GM12872 (cell line): ENCODE measurements at regions not wholly inside any gene's neighbourhood (a gene's known extent, or its start where the extent isn't known, plus 50 kb on each side); places are given as distances from the start of the nearest gene placed in this dataset.

Source experiments
- TF ChIP-seq, protein P1 (sequence below): IDR thresholded peaks from 3 replicates; pipeline ENCODE4 v1.5.1; 2011; ENCODE audit warnings: low read depth, mild to moderate bottlenecking, low read length, moderate library complexity; ENCODE audit not compliant: insufficient read depth

- TF ChIP-seq, protein P1, sequence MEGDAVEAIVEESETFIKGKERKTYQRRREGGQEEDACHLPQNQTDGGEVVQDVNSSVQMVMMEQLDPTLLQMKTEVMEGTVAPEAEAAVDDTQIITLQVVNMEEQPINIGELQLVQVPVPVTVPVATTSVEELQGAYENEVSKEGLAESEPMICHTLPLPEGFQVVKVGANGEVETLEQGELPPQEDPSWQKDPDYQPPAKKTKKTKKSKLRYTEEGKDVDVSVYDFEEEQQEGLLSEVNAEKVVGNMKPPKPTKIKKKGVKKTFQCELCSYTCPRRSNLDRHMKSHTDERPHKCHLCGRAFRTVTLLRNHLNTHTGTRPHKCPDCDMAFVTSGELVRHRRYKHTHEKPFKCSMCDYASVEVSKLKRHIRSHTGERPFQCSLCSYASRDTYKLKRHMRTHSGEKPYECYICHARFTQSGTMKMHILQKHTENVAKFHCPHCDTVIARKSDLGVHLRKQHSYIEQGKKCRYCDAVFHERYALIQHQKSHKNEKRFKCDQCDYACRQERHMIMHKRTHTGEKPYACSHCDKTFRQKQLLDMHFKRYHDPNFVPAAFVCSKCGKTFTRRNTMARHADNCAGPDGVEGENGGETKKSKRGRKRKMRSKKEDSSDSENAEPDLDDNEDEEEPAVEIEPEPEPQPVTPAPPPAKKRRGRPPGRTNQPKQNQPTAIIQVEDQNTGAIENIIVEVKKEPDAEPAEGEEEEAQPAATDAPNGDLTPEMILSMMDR: no peak
Measured at GRCh38 chr4:151950993-151951670, 190.3 kb upstream of the GATB start.

- TF ChIP-seq, protein P1: no peak
Measured at GRCh38 chr4:151948351-151949016, 187.7 kb upstream of the GATB start.

DNA sequence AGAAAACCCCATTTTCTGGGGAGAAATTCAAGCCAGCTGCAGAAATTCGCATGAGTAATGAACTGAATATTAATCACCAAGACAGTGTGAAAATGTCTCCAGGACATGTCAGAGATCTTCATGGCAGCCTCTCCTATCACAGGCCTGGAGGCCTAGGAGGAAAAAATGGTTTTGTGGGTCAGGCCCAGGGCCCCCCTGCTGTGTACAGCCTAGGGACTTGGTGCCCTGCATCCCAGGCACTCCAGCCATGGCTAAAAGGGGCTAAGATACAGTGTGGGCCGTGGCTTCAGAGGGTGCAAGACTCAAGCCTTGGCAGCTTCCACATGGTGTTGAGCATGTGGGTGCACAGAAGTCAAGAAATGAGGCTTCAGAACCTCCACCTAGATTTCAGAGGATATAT is 185.9 kb upstream of the GATB start:
- TF ChIP-seq, protein P1: no peak

DNA sequence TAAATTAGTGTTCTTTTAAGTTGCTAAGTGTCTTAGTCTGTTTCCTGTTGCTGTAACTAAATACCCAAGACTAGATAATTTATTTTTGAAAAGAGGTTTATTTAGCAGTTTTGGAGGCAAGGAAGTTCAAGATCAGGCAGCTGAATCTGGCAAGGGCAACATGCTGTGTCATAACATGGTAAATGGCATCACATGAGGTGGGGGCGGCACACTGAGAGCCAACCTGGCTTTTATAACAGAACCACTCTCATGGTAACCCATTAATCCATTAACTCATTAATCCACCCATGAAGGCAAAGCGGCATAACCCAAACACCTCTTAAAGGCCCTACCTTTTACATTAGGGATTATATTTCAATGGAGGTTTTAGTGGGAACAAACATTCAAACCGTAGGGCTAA is 182.2 kb upstream of the GATB start:
- TF ChIP-seq, protein P1: no peak

GRCh38 chr4:151940926-151941617 is 180.3 kb upstream of the GATB start:
- TF ChIP-seq, protein P1: no peak

DNA sequence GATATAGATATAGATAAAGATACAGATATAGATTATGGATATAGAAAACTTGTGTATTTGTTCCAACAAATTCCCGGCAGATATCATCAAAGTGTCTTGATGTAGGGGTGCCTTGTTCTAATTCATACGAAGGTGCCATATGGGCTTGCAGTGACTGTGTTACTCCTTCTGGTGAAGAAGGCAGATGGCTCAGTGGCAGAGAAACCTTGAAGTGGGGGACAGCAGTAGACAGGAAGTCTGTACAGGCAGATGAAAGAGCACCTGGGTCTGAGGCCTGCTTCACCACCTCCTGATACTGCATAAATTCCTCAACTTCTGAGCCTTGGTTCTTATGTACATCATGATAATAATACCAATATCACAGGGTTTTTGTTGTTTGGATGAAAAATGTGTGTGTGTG is 179.5 kb upstream of the GATB start:
- TF ChIP-seq, protein P1: no peak

DNA sequence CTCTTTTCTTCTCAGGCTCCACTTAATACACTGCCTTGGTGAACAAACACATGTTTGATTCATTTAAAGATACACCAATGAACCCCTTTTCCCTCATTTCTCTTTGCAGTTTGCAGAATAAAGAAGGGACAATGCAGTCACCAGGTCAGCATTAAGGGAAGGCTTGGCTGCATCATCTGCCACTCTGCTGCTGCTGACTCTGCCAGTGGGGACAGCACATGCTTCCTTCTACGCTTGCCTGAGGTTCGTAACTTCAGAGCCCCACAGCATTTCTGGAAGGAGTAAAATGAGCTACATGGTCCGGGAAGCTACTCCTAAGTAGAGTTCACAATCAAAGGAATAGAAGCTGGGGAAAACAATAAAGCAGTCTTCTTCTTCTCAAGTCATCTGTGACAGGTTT is 178.9 kb upstream of the GATB start:
- TF ChIP-seq, protein P1: no peak
